HG03575 (cell line): ENCODE measurements at regions not wholly inside any gene's neighbourhood (a gene's known extent, or its start where the extent isn't known, plus 50 kb on each side); places are given as distances from the start of the nearest gene placed in this dataset.
"Not testable (repeated sequence)": the region's sequence is repeated elsewhere in the genome, so short reads cannot be mapped to it uniquely, and the experiment has no call there.

Experiments used
- ATAC-seq: cut with Tn5 transposase; IDR thresholded peaks from one replicate; pipeline ENCODE4 v1.9.1; 2021; ENCODE audit not compliant: unreplicated experiment, insufficient number of reproducible peaks, low FRiP score; ENCODE audit errors: extremely low read depth

DNA sequence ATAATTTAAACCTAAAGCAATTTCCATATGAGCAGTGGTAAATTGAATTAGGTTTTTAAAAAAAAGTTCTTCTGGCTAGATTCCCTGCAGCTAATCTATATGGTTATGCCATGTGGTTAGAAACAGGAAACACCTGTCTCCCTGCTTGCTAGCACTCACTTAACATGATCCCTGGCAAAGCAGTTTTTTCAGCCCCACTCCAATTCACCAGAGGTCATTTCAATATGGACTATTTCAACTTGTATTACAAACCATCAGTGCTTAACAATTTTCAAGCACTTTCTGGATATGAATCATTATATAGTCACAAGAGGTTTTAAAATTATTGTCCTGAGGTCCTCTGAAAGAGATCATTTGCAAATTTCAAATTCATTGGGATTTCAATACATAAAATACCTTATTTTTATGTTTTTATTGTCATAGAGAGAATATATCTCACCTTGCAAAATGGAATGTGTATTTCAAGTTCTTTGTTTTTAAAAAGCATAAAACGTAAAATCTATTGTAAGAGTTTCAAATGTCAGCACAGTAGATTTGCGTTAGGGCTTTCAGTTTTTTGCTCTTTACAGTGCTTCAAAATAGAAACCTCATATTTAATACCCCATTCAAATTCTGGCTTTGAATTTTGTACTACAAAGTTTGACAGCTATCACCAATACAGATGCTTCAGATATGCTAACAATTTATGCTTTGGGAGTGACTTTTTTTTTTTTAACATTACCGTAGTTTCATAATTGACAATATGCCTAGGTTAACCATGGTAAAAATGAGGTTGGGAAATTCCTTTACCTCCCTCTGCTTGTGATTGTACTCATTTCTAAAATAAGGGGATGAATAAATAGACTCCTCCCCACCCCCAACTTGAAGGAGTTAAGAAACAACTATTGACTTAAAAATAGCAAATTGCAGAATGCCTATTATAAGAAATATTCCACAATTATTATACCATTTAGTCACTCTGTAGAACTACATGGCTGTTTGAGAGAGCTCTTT is 117.5 kb upstream of the HGF start:
- no peak for ATAC-seq

DNA sequence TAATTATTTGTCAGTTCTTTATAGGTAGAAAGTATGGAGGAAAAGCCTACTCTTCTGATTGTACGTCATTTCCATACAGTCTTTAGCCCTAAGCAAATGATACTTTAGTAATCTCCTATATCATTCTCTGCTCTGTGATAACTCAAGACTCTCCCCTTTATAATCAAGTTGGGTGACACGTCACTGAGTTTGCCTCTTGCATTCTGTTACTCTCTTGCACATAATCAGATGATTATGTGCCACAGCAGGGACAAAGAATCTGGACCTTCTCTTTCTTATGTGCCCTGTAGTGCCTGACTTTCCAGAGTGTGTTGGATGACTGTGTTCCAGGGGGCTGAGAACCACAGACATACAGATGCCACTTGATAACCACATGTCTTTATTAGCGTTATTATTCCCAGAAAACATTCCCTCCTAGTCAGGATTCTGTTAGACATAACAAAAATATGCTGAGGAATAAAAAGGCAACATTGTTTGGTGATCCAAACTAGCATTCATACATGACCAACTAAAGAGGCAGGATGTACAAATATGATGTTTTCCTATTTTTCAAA is 116.4 kb upstream of the HGF start:
- no peak for ATAC-seq

DNA sequence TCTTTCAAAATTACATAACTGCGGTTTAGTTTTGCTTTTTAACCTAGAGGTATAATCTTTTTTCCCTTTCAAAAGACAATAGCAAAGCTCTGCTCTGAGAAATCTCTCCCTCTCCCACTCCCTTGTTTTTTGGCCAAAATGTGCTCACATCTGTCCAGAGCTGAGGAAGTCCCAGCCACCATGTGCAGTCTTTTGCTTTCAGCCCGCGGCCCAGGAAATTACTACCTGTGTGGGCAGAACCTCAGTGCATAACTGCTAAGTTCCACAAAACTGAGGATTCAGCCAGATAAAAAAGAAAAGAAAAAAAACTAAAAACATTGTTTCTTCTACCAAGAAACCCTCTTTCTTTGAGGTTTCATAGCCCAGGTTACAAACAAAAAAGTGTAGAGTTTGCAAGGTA is 115.0 kb upstream of the HGF start:
- no peak for ATAC-seq

GRCh38 chr7:81883801-81884393 is 114.0 kb upstream of the HGF start:
- ATAC-seq, result no peak

- ATAC-seq, result no peak
These were observed 112.2 kb upstream of the HGF start for GRCh38 chr7:81882086-81882485.

DNA sequence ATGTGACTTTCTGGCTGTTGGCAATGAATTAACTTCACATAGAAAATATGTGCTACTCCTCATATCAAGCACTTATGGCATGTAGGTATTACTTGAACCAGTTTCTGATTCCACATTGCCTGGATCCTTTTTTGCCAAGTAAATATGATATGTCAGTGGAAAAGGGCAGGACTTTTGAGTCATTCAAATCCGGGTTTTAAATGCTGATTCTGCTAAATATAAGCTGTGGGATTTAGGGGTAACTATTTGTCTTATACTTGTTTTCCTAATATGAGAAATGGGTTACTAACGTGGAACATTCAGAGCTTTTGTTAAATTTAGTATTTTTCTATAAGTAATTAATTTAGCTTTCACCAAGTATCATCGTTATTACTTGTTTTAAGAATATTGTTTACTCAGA is 108.0 kb upstream of the HGF start:
- no peak for ATAC-seq

- ATAC-seq, result no peak
These were observed 103.7 kb upstream of the HGF start for GRCh38 chr7:81873559-81873958.

DNA sequence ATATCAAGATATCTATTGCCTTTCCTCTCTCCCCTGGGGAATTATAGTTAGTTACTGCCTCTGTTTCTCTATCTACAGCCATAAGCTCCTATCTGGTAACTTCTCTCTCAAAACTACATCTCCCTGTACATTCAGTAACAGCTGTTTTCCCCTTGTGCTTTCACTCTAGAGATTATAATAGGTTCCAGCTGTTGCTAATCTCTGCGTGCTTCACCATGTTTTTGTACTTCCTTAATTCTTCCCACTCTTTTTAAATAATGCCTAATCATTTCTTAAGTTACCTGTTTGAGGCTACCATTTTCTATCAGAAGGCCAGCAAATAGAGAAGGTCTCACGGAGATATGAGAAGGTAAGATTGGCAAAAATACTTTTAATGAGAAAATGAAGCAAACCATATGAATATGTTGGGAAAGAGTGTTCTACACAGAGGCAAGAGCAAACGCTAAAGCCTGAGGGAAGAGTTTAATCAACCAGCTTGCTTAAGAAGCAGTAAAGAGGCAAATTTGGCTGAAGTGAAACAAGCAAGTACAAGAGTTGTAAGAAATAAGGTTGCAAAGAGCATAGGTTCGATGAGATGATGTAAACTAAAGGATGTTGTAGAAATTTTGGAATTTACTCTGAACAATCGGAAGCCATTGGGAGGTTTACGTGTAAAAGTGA is 101.9 kb upstream of the HGF start:
- no peak for ATAC-seq

- no peak for ATAC-seq
These were observed 100.8 kb upstream of the HGF start for GRCh38 chr7:81870608-81871007.

- no peak for ATAC-seq
These were observed 99.8 kb upstream of the HGF start for GRCh38 chr7:81869670-81870069.

DNA sequence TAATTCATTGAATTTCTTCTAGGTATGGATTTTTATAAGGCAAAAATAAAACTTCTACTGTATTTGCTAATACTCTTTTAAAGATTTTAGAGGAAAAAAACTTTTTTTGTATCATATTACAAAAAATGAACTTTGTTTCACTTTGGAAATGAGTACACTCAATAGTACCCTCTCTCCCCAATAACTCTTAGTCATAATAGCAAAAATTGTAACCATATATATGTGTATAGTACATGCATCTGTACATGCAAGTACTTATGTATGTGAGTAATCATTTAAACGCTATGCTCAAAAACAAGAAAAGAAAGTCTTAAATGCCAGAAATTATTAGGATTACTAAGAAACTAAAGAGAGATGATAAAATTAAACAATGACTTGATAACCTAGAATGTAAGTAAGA is 95.9 kb upstream of the HGF start:
- ATAC-seq, result no peak

DNA sequence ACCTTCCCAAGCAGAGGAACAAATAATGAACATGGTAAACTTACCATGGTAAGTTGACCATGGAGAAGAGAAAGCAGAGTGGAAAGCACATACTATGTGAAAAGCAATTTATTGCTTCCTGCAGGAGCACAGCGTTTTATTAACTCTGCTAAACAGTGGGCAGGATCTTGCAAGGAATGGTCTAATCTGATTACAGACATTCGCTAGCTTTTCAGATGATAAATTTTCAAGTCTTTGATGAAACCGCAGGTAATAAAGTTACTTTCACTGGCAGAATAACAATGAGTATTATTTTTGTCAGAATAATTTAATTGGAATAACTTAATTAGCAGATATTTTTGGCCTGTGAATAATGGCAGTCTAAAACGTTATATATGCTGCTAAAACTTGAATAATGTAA is 89.6 kb upstream of the HGF start:
- ATAC-seq, result no peak

DNA sequence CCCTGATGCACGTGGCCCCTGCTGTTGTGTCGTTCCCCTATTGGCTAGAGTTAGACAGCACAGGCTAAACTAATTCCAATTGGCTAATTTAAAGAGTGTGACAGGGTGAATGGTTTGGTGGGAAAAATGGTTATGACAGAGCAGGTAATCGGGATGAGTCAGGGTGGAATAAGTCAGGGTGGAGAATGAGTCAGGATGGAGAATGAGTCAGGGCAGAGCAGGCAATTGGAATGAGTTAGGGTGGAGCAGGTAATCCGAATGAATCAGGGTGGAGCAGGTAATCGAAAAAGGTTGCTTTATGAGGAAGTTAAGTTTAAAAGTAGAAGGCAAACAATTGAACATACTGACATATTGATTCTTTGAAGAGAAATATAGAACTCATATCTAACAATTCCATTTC is 89.0 kb upstream of the HGF start:
- not testable (repeated sequence) for ATAC-seq

- ATAC-seq, result no peak
These were observed 87.5 kb upstream of the HGF start for GRCh38 chr7:81857385-81857784.

GRCh38 chr7:81854518-81854917 is 84.7 kb upstream of the HGF start:
- no peak for ATAC-seq

DNA sequence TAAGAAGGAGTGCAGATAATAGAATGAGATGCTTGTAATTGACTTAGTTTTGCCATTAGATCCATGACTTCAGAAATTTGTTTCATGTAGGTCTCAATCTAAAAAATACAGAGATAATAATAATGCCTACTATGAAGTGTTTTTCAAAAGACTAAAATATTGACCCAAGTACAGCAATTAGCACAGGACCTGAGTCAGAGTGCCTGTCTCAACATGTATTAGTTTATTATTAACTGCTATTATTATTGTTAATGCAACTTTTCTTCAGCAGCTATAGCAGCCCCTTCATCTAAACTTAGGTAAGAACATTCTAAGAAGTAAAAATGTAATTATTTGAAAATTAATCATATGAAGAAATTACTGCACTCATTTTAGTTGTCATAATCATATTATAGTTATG is 82.9 kb upstream of the HGF start:
- no peak for ATAC-seq

GRCh38 chr7:81851413-81851812 is 81.6 kb upstream of the HGF start:
- ATAC-seq, result no peak

- ATAC-seq, result no peak
These were observed 76.6 kb upstream of the HGF start for GRCh38 chr7:81846398-81846797.

- ATAC-seq, result no peak
These were observed 75.9 kb upstream of the HGF start for GRCh38 chr7:81845744-81846241.

DNA sequence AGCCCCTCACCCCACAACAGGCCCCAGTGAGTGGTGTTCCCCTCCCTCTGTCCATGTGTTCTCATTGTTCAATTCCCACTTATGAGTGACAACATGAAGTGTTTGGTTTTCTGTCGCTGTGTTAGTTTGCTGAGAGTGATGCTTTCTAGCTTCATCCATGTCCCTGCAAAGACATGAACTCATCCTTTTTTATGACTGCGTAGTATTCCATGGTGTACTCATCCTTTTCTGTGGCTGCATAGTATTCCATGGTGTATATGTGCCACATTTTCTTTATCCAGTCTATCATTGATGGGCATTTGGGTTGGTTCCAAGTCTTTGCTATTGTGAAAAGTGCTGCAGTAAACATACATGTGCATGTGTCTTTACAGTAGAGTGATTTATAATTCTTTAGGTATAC is 73.8 kb upstream of the HGF start:
- not testable (repeated sequence) for ATAC-seq
